ENCODE measurements at regions not wholly inside any gene's neighbourhood (a gene's known extent, or its start where the extent isn't known, plus 50 kb on each side); places are given as distances from the start of the nearest gene placed in this dataset.
"Not testable (repeated sequence)": the region's sequence is repeated elsewhere in the genome, so short reads cannot be mapped to it uniquely, and the experiment has no call there.

- Histone ChIP-seq H3K9me3 (no peaks in the 10 kb centered on the region), H3K4me3 (ENCODE audit: low read depth, low read length) (no peak overlapping the region), H3K36me3 (no peaks in the 10 kb centered on the region), H3K27me3 (no peaks in the 10 kb centered on the region), H3K4me1 (no peaks in the 10 kb centered on the region)
- TF ChIP-seq CTCF (IDR thresholded peaks at IDR 0.05; ENCODE audit: low read depth, low read length): no peak
- DNase-seq: no peak
Observed at GRCh38 chr5:167107684-167108083, 1183.8 kb upstream of the WWC1 start.

DNA sequence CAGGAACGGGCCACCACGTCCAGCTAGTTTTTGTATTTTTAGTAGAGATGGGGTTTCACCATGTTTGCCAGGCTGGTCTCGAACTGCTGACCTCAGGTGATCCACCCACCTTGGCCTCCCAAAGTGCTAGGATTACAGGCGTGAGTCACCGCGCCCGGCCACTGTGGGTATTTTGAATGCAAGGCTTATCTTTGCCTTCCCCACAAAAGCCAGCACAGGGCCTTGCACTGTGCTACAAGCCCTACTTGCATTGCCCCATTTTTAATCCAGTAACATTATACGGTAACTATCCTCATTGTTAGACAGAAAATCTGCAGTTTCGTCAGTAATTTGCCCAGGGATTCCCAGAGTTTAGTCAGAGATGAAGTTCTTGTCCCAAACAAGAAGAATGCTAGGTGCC lies 1183.2 kb upstream of the WWC1 start:
- H3K36me3 ChIP-seq; H3K9me3 ChIP-seq; H3K4me3 ChIP-seq (ENCODE audit: low read depth, low read length); H3K4me1 ChIP-seq; DNase-seq; H3K27me3 ChIP-seq: not testable (repeated sequence)

- Histone ChIP-seq H3K36me3 (no peaks in the 10 kb centered on the region), H3K4me1 (no peaks in the 10 kb centered on the region), H3K4me3 (ENCODE audit: low read depth, low read length) (no peak overlapping the region), H3K27me3 (no peaks in the 10 kb centered on the region), H3K9me3 (no peaks in the 10 kb centered on the region)
- DNase-seq: no peak
- no peak for TF ChIP-seq CTCF (IDR thresholded peaks at IDR 0.05; ENCODE audit: low read depth, low read length)
Observed at GRCh38 chr5:167112556-167112955, 1178.9 kb upstream of the WWC1 start.

GRCh38 chr5:167122267-167122666 lies 1169.2 kb upstream of the WWC1 start:
- no peaks in the 10 kb centered on the region for H3K36me3 ChIP-seq
- H3K4me3 ChIP-seq (ENCODE audit: low read depth, low read length): no peak overlapping the region
- TF ChIP-seq CTCF (IDR thresholded peaks at IDR 0.05; ENCODE audit: low read depth, low read length): no peak
- H3K4me1 ChIP-seq: no peaks in the 10 kb centered on the region
- H3K27me3 ChIP-seq: no peaks in the 10 kb centered on the region
- no peaks in the 10 kb centered on the region; the same call in 1 of the 2 replicates for H3K9me3 ChIP-seq
- no peak for DNase-seq

DNA sequence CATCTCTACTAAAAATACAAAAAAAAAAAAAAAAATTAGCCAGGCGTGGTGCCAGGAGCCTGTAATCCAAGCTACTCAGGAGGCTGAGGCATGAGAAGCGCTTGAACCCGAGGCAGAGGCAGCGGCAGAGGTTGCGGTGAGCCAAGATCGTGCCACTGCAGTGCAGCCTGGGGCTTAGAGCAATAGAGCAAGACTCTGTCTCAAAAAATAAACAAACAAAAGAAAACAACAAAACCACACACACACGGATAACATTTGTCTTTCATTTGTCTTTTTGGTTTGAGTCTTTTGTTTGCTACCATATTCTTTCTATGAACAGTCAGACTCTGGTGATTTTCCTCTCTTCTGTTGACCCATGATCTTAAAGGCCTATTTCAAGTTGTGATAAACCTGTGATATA lies 1168.3 kb upstream of the WWC1 start:
- no peak for DNase-seq
- H3K27me3 ChIP-seq: no peaks in the 10 kb centered on the region
- H3K9me3 ChIP-seq: no peaks in the 10 kb centered on the region; the same call in 1 of the 2 replicates
- no peak overlapping the region for H3K4me3 ChIP-seq (ENCODE audit: low read depth, low read length)
- no peaks in the 10 kb centered on the region for H3K36me3 ChIP-seq
- H3K4me1 ChIP-seq: no peaks in the 10 kb centered on the region
- TF ChIP-seq CTCF (IDR thresholded peaks at IDR 0.05; ENCODE audit: low read depth, low read length): no peak

DNA sequence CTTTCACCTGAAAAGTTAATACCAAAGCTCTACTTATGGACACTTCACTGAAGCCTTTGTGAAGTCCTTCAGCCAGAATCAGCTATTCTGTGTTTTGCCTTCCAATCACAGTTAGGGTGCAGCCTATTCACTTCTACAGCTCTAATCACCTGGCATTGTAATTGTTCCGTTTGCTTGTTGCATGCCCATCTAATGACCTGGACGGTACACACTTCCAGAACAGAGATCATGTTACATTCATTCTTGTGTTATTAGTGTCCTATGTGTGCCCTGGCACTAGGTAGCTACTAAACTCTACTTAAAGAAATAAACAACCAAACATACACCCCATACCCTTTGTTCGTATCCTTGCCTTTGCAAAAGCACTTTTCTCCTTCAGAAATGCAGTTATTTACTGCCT lies 1162.9 kb upstream of the WWC1 start:
- DNase-seq: no peak
- no peaks in the 10 kb centered on the region for H3K4me1 ChIP-seq
- TF ChIP-seq CTCF (IDR thresholded peaks at IDR 0.05; ENCODE audit: low read depth, low read length): no peak
- no peaks in the 10 kb centered on the region for H3K9me3 ChIP-seq
- no peaks in the 10 kb centered on the region for H3K36me3 ChIP-seq
- no peaks in the 10 kb centered on the region for H3K27me3 ChIP-seq
- no peak overlapping the region for H3K4me3 ChIP-seq (ENCODE audit: low read depth, low read length)

Data from BE2C (cell line).